Choroid plexus epithelial cell (primary cell): ENCODE measurements at regions not wholly inside any gene's neighbourhood (a gene's known extent, or its start where the extent isn't known, plus 50 kb on each side); places are given as distances from the start of the nearest gene placed in this dataset.
"Not testable (repeated sequence)": the region's sequence is repeated elsewhere in the genome, so short reads cannot be mapped to it uniquely, and the experiment has no call there.

Experiments used
- DNase-seq: peaks from one replicate; pipeline ENCODE4 v3.0.0-alpha.2; 2010; ENCODE audit warnings: low read depth
- H3K4me3 ChIP-seq: 2 replicates; pipeline ENCODE4 v1.5.1; 2011; ENCODE audit warnings: low read depth, mild to moderate bottlenecking, control low read depth, low read length, moderate library complexity
- TF ChIP-seq, protein P1 (sequence below): conservative IDR thresholded peaks from 2 replicates; pipeline ENCODE4 v1.5.1; 2011; ENCODE audit warnings: low read depth, mild to moderate bottlenecking, control low read depth, inconsistent platforms, low read length, moderate library complexity

DNA sequence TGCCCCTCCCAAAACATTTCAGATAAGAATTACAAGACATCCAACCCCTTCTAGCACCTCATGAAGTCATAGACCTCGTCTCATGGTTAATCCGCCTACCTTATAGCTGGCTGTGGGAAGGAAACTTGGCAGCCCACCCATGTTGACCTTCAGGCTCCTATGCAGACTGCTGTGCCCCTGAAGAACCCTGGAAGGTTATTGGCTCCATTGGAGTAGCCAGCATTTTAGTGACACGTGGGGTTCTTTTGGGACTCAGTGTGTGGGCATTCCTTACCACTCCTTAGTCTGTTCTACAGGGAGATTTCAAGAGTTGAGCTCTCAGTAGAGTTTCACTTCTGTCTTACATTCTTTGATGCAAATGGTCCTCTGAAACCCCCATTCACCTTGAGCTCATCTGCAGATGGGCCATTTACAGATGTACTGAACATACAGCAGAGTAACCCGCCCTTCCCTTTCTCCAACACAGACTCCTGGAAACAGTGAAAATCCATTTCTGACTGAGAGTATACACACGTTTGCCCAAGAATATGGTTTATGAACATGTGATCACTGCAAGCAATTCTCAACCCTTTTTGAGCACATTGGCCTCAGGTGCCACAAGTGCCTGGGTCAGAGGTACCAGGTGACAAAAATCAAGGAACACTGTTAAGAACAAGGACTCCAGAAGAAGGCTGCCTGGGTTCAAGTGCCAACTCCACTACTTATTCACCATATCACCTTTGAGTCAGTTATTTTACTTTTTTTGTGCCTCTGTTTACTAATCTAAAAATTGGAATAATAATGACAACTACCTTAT lies 54.0 kb upstream of the HECW1 start:
- H3K4me3 ChIP-seq: no peak overlapping the region
- TF ChIP-seq, protein P1, sequence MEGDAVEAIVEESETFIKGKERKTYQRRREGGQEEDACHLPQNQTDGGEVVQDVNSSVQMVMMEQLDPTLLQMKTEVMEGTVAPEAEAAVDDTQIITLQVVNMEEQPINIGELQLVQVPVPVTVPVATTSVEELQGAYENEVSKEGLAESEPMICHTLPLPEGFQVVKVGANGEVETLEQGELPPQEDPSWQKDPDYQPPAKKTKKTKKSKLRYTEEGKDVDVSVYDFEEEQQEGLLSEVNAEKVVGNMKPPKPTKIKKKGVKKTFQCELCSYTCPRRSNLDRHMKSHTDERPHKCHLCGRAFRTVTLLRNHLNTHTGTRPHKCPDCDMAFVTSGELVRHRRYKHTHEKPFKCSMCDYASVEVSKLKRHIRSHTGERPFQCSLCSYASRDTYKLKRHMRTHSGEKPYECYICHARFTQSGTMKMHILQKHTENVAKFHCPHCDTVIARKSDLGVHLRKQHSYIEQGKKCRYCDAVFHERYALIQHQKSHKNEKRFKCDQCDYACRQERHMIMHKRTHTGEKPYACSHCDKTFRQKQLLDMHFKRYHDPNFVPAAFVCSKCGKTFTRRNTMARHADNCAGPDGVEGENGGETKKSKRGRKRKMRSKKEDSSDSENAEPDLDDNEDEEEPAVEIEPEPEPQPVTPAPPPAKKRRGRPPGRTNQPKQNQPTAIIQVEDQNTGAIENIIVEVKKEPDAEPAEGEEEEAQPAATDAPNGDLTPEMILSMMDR: no peak

DNA sequence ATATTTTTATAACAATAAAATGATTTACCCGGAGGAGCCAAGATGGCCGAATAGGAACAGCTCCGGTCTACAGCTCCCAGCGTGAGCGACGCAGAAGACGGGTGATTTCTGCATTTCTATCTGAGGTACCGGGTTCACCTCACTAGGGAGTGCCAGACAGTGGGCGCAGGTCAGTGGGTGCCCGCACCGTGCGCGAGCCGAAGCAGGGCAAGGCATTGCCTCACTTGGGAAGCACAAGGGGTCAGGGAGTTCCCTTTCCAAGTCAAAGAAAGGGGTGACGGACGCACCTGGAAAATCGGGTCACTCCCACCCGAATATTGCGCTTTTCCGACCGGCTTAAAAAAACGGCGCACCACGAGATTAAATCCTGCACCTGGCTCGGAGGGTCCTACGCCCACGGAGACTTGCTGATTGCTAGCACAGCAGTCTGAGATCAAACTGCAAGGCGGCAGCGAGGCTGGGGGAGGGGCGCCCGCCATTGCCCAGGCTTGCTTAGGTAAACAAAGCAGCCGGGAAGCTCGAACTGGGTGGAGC lies 53.3 kb upstream of the HECW1 start:
- H3K4me3 ChIP-seq, DNase-seq: not testable (repeated sequence)

More for the DNA sequence above, 54.0 kb upstream of the HECW1 start:
- no peak for DNase-seq
